ENCODE measurements at regions not wholly inside any gene's neighbourhood (a gene's known extent, or its start where the extent isn't known, plus 50 kb on each side); places are given as distances from the start of the nearest gene placed in this dataset.

DNA sequence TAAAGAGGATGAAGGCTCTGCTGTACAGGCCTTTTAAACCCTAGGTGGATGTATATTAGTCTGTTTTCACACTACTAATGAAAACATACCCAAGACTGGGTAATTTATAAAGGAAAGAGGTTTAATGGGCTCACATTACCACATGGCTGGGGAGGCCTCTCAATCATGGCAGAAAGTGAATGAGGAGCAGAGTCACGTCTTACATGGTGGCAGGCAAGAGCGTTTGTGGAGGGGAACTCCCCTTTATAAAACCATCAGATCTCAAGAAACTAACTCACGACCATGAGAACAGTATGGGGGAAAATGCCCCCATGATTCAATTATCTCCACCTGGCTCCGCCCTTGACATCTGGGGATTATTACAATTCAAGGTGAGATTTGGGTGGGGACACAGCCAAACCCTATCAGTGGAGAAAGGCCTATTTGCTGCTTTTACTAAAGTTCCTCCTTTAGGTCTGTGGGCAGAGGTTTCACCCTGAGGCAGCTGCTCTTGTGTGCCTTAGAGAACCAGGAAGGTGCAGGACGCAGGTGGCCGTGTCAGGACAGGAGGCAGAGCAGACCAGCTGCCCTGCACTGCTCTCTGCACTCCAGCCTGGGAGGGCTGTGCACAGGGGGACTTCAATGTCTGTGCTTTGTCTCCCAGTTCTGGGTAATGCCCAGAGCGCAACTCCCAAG lies 178.8 kb upstream of the HDAC4 start:
- no peak for DNase-seq

DNA sequence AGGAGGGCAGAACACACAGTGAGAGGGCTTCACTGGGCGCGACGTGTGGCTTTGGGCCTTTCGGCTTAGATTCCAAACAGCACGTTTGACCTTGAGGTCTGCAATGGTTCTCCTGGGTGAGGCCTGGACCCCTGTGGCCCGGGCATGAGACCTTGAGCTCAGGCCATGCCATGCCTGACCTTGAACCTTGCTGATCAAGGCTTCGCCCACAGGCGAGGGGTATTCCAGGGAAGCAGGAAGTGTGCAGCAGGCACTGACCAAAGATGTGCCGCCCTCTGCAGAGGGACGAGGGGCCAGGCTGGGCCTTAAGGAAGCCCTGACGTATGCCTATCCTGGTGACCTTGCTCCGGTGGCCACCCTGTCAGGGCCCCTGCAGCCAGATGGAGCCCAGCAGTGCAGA lies 178.3 kb upstream of the HDAC4 start:
- no peak for DNase-seq

DNA sequence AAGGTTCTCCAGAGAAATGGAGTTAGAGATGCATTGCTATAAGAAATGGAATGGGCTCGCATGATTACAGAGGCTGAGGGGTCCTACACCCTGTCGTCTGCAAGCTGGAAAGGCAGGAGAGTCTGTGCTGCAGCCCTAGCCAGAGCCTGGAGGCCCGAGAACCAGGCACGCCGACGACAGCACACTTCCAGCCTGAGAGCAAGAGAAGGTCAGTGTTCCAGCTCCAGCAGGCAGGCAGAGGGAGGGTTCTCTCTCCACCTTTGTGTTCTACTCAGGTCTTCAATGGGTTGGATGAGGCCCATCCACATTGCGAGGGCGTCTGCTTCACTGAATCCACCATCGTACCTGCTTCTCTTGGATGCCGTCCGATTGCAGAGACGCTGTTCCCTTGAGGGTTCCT lies 177.6 kb upstream of the HDAC4 start:
- DNase-seq = no peak

DNA sequence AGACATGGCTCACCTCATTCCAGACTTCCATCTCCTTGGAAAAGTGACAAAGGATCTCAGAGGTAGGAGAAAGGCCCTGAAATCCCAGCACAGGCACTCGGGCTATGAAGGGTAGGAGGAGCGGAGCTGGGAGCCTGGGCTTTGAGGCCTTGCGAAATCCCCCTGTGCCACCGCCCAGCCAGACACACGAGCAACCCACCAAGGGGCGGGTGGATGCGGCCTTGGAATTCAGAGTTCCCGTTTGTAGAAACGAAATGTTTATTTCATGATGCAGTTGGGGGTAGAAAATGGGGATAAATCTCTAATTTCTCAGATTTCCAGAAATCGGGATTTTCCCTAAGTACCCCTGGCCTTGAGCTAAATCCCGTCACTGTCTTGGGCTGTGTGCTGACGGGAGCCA lies 177.1 kb upstream of the HDAC4 start:
- no peak for DNase-seq

DNA sequence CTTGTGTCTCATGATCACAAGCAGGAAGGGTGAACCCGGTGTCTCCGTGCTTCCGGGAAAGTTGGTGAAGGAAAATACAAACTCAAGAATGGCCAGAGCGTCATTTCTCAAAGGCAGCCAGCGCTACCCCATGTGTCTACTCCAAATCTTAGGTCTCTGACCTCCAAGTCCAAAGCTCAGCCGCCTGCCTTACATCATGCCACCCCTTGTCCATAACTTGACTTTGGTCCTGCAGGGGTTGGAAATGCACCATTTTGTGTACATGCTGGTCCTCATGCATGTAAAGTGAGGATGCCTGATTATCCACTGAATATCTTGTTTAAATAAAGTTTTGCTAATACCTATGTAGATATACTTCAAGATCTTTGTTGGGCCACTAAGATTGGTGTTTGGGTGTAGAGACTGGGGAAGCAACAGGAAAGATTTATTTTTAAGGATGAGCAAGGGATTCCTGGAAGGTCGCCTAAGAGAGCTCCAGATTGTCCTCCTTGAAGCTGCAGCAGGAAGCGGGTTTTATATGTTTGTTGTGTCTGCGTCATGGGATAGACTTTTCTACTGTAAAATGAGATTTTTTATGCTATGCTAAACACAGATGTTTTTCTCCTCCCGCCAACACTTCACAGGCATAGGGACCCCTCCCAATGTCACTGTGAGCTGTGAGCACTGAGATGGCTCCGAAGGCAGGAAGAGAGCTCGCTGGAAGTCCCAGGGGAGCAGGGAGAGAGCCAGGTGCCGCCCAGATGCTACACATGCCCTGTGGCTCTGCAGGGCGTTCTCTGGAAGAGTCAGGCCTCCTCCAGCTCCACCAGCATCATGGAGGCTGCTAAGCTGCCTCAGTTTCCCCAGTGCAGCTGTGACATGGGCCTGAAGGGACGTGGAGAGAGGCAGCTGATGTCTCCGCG lies 176.2 kb upstream of the HDAC4 start:
- no peak for DNase-seq

DNA sequence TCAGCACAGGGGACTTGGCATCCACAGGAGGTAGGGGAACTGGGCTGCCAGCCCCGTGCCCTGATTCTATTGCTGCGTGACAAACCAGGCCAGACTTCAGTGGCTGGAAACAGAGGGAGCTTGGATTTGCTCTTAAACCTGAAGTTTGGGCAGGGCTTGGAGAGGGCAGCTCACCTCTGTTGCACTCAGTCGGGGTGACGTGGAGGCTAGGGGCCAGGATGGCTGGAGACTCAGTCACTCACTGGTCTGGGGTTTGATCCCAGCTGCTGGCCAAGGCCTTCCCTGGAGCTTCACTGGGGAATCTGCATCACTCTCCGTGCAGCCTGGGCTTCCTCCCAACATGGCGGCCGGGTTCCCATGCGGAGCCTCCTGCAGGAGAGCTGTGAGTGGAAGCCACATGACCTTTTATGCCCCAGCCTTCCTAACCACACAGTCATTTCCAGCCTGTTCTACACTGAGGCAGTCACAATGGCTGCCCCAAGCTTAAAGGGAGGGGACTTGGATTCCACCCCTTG lies 175.2 kb upstream of the HDAC4 start:
- DNase-seq = no peak

DNA sequence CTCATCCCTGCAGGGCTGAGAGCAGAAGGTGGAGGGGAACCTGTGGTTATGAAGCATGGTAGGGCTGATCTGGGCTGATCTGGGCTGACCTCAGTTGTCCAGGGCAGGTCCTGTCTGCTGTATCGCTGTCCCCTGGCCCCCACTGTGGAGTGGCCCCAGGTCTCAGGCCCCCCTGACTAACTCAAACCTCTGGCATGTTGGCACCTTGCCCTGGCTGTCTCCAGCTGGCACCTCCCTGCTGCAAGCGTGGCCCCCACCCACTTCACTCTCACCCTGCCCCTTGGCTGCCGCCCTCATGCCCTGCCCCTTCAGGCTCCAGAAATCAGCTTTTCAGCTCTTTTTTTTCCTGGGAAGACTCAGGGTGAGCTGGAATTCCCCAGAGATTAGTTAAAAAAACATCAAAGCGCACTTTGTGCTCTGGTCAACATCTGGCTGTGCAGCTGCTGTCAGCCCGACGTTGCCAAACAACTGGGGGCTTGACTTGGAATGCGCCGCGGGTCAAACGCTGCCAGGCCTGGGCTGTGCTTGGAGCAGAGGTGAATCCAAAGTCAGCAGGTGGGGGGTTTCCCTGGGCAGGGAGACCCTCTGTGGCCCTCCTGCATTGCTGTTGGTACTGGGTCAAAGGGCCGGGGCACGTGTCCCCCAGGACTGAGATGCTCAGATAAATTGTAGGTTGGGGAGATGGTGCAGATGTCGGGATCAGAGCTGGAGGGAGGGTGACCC lies 173.8 kb upstream of the HDAC4 start:
- no peak for DNase-seq

DNA sequence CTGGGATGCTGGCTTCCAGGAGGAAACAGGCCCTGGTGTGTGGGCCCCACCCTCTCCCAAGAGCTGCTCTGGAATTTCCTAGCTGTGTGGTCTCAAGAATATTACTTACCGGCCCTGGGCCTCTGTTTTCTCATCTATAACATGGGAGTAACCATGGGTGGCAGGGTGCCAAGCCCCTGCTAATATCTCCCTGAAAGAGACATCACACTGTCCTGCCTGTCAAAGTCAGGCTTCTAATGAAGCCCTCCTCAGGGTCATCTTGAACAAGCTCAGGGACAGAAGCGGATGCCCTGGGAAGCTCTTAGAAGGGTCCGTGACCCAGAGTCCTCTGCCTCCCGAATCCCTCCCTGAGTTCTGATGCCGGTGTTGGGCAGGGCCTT lies 173.2 kb upstream of the HDAC4 start:
- DNase-seq = no peak

DNA sequence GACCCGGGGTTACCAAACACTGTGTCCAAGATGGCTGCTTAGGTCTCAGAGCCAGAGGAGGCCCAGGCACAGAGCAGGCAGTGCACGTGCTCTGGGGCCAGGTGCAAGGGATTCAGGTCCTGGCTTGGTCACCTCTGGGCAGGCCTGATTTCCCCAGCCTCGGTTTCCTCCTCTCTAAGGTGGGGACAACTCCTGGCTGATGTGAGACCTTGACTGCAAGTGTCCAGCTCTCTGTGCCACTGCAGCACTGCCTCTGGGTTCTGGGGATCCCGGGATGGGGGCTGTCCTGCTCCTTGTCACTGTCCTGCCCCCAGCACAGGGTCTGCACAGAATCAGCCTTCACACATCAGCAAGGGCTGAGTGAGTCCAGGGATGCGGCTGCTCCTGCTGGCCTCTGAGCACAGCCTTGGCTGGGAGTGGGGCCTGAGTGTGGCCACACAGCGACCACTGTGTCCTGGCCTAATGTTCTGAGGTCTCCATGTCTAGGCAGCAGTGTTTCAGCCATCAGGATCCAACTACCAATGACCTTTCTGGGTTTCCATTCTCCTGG lies 170.2 kb upstream of the HDAC4 start:
- DNase-seq = no peak

DNA sequence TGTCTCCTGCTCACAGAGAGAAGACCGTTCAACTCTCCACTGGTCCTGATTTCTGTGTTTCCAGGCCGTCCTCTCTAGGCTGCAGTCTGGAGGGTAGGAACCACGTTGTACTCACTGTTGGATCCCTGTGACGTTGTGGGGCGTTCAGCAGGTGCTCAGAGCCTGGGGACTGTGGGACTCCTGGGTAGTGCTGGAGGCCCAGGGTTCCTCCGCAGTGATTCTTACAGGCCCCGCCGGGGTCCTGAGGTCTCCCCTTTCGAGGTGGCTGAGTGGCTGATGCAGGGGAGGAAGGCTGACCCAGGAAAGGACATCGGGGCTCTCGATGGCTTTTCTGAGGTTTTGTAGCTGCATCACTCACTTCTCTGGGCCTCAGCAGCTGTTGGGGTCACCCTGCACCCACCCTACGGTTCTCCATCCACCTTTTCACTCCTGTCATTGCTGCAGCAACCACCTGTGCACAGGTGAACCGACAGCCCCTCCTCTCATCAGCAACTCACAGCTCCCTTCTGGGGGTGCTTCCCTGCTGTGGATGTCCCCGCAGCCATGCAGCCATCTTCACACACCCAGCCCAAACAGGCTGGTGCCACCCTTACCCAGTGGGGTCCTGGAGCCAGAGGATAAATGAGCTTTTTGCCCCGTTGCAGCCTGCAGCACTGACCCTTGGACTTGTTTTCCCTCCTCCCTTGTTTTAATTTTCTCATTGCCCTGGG lies 169.6 kb upstream of the HDAC4 start:
- DNase-seq = no peak

DNA sequence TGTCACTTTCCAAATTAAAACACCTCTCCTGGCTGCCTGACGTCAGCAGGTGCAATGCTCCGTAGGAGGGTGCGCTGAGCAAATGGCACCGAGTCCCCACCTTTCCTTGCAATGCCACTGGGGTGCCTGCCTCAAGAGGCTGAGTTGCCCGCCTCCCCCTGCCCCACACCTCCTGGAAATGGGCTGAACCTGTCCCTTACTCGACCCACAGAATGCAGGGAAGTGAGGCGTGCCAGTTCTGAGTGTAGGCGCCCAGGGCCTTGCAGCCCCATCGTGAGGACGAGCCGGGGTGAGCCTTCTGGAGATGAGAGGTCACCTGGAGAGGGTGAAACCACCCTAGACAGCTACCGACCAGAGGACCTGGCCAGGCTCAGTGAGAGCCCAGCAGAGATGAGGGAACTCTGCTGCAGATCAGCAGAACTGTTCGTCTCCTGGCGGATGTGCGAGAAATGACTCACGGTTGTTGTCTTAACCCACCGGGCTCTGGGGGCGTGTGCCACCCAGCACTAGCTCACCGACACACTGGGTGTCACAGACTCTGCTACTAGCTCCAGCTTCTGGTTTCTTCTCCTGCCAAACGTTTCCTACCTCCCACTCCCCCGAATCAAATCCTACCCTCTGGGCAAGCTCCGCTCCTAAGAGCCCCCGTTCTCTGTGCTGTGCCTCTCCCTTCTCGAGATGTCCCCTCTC lies 168.7 kb upstream of the HDAC4 start:
- DNase-seq = no peak

DNA sequence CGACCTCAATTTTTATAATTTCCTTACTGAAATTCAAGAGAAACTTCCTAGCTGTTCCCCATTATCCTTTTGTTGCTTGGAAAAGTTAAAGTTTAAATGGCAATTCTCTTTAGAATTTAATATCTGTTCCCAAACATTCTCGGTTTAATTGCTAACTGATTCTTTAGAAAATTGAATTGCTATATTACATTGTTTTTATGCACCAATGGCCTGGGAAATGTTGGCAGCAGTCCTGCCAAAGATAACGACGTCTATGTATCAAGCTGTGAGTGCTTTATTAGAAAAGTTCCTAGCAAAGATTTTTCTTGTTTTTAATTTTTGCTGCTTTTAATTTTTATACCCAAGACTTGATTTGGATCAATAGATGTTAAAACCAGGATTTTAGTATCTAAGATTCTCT lies 167.8 kb upstream of the HDAC4 start:
- DNase-seq = no peak

DNA sequence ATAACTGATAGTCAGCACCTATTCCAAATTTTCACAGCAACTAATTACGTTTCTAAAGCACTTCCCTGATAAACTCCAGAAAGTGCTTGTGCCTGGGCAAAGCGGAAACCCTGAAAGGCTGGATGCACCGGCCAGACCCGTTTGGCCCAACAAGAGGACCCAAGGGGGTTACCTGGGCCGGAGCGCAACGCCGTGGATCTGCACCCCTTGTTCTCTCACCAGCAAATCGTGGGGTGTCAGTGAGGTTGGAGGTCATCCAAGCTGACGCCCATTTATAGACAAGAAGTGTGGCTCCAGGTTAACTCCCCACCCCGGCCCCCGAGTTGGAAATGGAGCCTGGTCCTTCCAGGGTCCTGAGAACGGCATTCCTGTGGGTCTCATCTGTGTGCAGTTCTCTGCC lies 167.0 kb upstream of the HDAC4 start:
- DNase-seq = no peak

DNA sequence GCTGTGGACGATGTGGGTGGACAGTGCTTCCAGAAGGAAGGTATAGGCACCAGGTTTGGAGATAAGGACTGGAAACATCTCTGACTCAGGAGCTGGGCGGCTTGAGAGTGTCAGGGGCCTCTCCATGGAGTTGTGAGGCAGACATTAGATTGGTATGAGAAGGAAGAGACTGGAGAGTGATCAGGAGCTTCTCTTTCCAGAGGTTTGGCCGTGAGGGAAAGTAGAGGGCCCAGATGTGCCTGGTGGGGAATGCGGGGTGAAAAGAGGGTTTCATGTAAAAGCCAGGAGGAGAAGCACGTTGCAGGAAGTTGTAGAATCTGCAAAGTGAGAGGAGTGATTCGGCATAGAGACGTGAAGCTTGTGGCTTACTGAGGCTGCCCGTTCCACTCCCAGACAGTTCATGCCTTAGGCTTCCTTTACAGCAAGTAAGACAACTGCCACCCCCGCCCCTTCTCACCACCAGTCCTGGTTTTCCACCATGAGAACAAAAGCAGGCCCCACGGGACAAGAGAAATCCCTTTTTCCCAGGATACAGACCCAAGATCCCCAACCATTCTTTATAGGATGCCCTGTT lies 166.3 kb upstream of the HDAC4 start:
- DNase-seq = no peak

DNA sequence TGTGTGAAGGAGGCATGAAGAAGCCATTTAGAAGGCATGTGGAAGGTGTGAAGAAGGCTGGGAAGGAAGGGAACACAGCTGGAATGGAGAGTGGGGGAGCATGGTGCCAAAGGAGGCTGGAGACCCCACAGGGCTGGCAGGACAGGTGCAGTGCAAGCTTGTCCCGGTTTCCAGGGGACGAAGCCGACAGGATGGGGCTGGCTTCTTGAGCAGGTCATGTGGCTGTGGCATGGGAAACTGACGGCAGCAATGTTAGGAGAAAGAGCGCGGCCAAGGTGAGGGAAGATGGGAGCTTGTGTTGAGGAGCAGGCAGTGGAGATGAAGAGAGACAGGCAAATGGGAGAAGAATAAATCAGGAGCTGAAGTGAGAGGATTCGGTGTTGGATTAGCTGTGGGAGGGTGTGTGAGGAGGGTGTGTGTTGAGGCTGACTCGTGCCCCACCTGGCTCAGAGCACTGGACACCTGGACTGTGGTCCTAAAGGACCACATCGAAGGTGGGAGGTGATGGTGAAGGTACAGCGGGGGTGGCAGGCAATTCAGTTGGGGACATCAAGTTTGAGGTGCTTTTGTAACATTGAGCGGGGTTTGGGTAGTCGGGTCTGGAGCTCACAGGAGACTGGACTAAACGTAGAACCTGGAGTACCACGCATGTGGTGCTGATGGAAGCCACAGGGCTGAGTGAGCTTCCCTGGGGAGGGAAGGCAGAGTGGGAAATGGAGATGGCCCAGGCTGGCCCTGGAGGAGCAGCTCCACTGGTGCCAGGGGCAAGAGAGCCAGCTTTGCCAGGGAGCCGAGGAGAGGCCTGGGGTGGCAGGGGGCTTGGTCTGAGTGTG lies 165.6 kb upstream of the HDAC4 start:
- no peak for DNase-seq

DNA sequence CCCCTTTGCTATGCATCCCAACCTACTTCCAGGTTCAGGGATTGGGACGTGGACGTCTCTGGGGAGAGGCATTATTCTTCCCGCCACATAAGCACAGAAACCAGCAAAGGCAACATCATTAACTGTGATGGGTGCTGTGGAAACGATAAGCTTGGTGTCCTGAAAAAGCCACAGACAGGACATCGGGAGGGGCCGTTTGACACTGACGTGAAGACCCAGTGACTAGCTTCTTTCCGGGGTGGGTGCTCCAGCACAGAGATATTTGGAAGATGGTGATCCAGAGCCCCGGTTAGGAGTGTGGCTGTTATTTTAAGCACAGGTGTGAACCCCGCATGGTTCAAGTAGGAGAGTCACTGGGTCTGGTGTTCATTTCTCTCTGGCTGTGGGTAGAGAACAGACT lies 163.8 kb upstream of the HDAC4 start:
- no peak for DNase-seq

DNA sequence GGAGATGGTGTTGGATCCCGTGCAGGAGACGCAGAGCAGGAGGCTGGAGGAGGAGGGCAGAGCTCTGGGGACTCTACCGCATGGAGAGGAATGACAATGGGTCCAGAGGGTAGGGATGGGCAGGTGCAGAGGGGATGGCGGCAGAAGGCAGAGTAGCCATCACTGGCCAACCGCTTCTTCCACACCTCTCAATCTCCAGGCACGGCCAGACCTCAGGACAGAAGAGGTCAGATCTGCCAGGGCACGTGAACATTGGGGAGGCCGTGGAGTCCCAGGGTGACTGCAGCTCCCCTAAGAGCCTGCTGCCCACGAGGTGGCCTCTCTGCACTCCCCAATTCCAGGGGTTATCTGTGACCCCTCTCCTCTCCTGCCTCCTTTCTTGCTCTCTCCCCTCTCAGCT lies 162.7 kb upstream of the HDAC4 start:
- DNase-seq = no peak

DNA sequence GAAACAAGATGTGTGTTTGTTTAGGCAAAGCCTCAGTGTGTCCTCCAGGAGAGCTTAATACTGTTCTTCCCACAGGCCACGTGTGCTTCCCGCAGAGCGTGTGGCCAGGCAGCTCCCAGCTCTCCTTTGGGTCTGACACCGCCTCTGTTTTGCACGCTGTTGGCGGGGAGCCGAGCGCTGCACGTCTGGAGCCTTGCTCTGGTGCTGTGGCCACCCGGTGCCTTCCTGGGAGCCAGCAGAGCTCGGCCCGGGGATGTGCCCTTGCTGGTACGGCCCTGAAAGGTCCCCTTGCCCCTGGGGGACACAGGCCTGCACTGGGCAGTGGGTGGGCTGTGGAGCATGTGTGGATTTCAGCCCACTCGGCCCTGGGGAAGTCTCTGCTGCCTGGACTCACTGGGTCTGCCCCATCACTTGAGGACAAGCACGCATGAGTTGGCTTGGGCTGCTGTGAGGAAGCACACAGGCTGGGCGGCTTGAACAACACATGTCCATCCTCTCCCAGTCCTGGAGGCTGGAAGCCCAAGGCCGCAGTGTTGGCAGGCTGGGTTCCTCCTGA lies 160.7 kb upstream of the HDAC4 start:
- no peak for DNase-seq

DNA sequence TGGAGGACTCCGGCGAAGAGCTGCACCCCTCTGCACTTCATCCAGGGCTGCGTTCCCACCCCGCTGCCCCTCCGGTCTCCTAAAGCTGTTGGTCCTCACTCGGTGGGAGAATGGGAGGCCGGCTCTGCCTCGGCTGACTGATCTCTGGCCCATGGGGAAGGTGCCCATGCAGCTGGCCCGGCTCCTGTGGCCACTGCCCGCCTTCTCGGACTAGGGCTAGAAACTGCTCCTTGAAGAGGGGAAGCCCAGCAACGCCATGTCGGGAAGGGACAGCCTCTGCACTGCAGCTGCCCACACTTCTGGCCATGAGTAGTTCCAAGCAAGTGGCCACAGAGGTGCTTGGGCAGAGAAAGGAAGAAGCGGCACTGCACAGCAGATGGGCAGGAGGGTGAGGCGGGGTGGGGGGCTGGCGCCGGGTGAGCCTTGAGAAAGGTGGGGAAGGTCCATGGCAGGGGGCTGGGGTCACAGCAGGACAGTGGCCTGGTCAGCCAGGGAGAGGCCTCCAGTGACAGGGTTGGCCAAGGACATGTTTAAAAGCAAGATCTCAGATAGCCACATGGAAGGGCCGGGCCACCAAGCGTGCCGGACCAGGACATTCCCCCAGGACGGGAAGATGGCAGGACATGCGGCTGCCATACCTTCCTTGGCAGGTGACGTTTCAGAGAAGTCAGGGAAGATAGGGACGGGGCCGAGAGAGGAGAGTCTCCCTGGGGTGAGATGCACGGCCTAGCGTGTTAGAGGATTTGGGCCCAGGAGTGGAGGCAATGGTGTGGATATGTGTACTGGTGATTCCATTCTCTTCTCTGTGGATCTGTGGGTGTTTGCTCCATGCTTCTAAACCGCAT lies 158.8 kb upstream of the HDAC4 start:
- no peak for DNase-seq

Data from activated naive CD4-positive, alpha-beta T cell (primary cell).